ENCODE measurements at regions not wholly inside any gene's neighbourhood (a gene's known extent, or its start where the extent isn't known, plus 50 kb on each side); places are given as distances from the start of the nearest gene placed in this dataset.

DNA sequence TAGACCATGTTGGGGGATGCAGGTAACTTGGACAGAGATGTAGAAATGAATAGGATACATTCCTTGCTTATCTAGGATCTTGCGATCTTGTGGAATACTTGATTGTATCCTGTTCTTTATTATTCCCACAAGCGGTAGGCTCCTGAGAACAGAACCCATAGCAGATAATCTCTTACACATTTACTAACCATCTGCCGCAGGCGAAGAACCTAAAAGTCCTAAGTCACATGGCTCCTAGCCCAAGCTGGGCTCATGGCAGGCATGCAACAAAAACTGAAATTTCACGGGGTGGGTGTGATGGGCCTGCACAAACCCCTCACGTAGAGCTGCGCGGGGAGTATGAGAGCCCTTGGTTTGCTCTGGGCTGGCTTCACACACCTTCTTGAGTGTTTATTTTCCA lies 177.4 kb upstream of the NECTIN1 start:
- H3K9me3 ChIP-seq (ENCODE audit: insufficient read depth, low read depth) = no peaks in the 10 kb centered on the region
- peak overlapping the region; percentile 74 for H3K4me2 ChIP-seq
- H3F3A ChIP-seq (ENCODE audit: insufficient read depth, low read depth) = peaks cover 20% of the 10 kb centered on the region; the same call in 1 of the 2 replicates
- TF ChIP-seq, protein P1, sequence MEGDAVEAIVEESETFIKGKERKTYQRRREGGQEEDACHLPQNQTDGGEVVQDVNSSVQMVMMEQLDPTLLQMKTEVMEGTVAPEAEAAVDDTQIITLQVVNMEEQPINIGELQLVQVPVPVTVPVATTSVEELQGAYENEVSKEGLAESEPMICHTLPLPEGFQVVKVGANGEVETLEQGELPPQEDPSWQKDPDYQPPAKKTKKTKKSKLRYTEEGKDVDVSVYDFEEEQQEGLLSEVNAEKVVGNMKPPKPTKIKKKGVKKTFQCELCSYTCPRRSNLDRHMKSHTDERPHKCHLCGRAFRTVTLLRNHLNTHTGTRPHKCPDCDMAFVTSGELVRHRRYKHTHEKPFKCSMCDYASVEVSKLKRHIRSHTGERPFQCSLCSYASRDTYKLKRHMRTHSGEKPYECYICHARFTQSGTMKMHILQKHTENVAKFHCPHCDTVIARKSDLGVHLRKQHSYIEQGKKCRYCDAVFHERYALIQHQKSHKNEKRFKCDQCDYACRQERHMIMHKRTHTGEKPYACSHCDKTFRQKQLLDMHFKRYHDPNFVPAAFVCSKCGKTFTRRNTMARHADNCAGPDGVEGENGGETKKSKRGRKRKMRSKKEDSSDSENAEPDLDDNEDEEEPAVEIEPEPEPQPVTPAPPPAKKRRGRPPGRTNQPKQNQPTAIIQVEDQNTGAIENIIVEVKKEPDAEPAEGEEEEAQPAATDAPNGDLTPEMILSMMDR (conservative IDR thresholded peaks at IDR 0.05) = no peak
- TF ChIP-seq EZH2 (IDR thresholded peaks at IDR 0.05; ENCODE audit: low read depth) = no peak
- H4K20me1 ChIP-seq (ENCODE audit: insufficient read depth) = no peaks in the 10 kb centered on the region
- H3K9me2 ChIP-seq (ENCODE audit: insufficient read depth) = no peaks in the 10 kb centered on the region
- DNase-seq = no peak
- no peak overlapping the region for H3K4me3 ChIP-seq
- H3K27me3 ChIP-seq (ENCODE audit: insufficient read depth, low read depth) = no peaks in the 10 kb centered on the region
- no peaks in the 10 kb centered on the region for H3K36me3 ChIP-seq (ENCODE audit: low read depth)
- POLR2A ChIA-PET (ENCODE audit: unreplicated experiment) = no interaction called here
- CTCF ChIA-PET = interaction anchor here (0.6 kb wide), 1 partner anchor 339 kb away, joined by 3 read pairs; no protein-coding TSS in a partner anchor
- intact Hi-C loops (cut with micrococcal nuclease; ENCODE audit: unreplicated experiment) = loop anchor here (2.0 kb wide), 1 partner anchor 210 kb away; no protein-coding TSS in a partner anchor
- H3K79me2 ChIP-seq (ENCODE audit: low read depth) = no peaks in the 10 kb centered on the region
- H3K27ac ChIP-seq = peak overlapping the region; percentile 62
- H3K4me1 ChIP-seq (replicated peaks; ENCODE audit: insufficient read depth) = peaks cover 56% of the 10 kb centered on the region
- no TSS peak for BruUV-seq (replicated peaks)
- no peak overlapping the region for H2AFZ ChIP-seq

- no peaks in the 10 kb centered on the region for H3K9me3 ChIP-seq (ENCODE audit: insufficient read depth, low read depth)
- no peak overlapping the region for H3K4me2 ChIP-seq
- no peak overlapping the region for H3K4me3 ChIP-seq
- no TSS peak for BruUV-seq (replicated peaks)
- DNase-seq = no peak
- H4K20me1 ChIP-seq (ENCODE audit: insufficient read depth) = no peaks in the 10 kb centered on the region
- H3K9me2 ChIP-seq (ENCODE audit: insufficient read depth) = no peaks in the 10 kb centered on the region
- no peaks in the 10 kb centered on the region for H3K27me3 ChIP-seq (ENCODE audit: insufficient read depth, low read depth)
- peaks cover 20% of the 10 kb centered on the region; the same call in 1 of the 2 replicates for H3F3A ChIP-seq (ENCODE audit: insufficient read depth, low read depth)
- no peaks in the 10 kb centered on the region for H3K36me3 ChIP-seq (ENCODE audit: low read depth)
- peaks cover 56% of the 10 kb centered on the region for H3K4me1 ChIP-seq (replicated peaks; ENCODE audit: insufficient read depth)
- POLR2A ChIA-PET (ENCODE audit: unreplicated experiment) = no interaction called here
- H2AFZ ChIP-seq = no peak overlapping the region
- H3K27ac ChIP-seq = no peak overlapping the region
- no peak for TF ChIP-seq EZH2 (IDR thresholded peaks at IDR 0.05; ENCODE audit: low read depth)
- TF ChIP-seq, protein P1 (conservative IDR thresholded peaks at IDR 0.05) = no peak
- intact Hi-C loops (cut with micrococcal nuclease; ENCODE audit: unreplicated experiment) = no loop called here
- no peaks in the 10 kb centered on the region for H3K79me2 ChIP-seq (ENCODE audit: low read depth)
- CTCF ChIA-PET = no interaction called here
Observed at GRCh38 chr11:119905162-119905561, 176.2 kb upstream of the NECTIN1 start.

DNA sequence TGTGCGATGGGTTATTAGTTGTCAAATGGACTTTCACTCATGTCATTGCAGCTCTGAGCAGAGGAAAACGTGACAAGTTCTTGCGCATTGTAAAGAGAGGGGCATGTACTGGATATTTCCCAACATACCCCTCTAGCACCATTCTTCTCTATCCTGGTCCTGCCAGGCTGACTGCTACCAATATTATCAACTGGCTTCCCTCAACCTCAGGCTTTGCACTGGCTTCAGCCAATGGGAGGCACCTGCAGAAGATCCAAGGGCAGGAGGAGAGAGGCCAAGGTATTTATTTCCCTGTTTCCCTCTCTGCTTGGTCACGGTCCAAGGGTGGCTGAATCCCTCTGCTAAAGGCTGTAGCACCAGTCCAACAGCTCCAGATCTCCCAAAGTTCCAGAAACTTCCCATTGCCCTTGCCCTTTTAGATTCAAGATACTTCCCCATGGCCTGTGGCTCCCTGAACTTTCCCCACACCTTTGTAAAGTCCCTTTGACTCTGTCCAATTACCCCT lies 175.6 kb upstream of the NECTIN1 start:
- ChIA-PET POLR2A (ENCODE audit: unreplicated experiment) (no interaction called here), CTCF (no interaction called here)
- Histone ChIP-seq H3K79me2 (ENCODE audit: low read depth) (no peaks in the 10 kb centered on the region), H2AFZ (no peak overlapping the region), H3K9me2 (ENCODE audit: insufficient read depth) (no peaks in the 10 kb centered on the region), H3K36me3 (ENCODE audit: low read depth) (no peaks in the 10 kb centered on the region), H3K27ac (no peak overlapping the region), H3F3A (ENCODE audit: insufficient read depth, low read depth) (peaks cover 20% of the 10 kb centered on the region; the same call in 1 of the 2 replicates), H3K27me3 (ENCODE audit: insufficient read depth, low read depth) (no peaks in the 10 kb centered on the region), H3K4me3 (no peak overlapping the region), H4K20me1 (ENCODE audit: insufficient read depth) (no peaks in the 10 kb centered on the region), H3K9me3 (ENCODE audit: insufficient read depth, low read depth) (no peaks in the 10 kb centered on the region), H3K4me1 (replicated peaks; ENCODE audit: insufficient read depth) (peaks cover 50% of the 10 kb centered on the region), H3K4me2 (no peak overlapping the region)
- BruUV-seq (replicated peaks) = no TSS peak
- intact Hi-C loops (cut with micrococcal nuclease; ENCODE audit: unreplicated experiment) = no loop called here
- TF ChIP-seq EZH2 (IDR thresholded peaks at IDR 0.05; ENCODE audit: low read depth) = no peak
- TF ChIP-seq, protein P1 (conservative IDR thresholded peaks at IDR 0.05) = no peak
- no peak for DNase-seq
